Testis (tissue), 2 donors: ENCODE measurements at regions not wholly inside any gene's neighbourhood (a gene's known extent, or its start where the extent isn't known, plus 50 kb on each side); places are given as distances from the start of the nearest gene placed in this dataset.

ENCODE experiments used
- CTCF ChIP-seq, 3 experiments: fragments of 450-650 bp in 2 of 3; fragments of 200-600 bp in 1 of 3; sonication (generic) in 1 of 3; IDR thresholded peaks; one replicate each; pipeline ENCODE4 v1.5.1; 2016 to 2019; ENCODE audit warnings: antibody characterized with exemption in 3 of 3, mild to moderate bottlenecking in 2 of 3, moderate library complexity in 1 of 3
- POLR2A ChIP-seq: fragments of 450-650 bp; IDR thresholded peaks from one replicate; pipeline ENCODE4 v1.6.1; 2017; ENCODE audit warnings: antibody characterized with exemption, mild to moderate bottlenecking, moderate library complexity

- TF ChIP-seq CTCF (IDR thresholded peaks at IDR 0.05) (no peak), POLR2A (no peak)
Measured at GRCh38 chr10:114767101-114767985, 54.2 kb upstream of the FHIP2A start.
